ENCODE measurements at regions not wholly inside any gene's neighbourhood (a gene's known extent, or its start where the extent isn't known, plus 50 kb on each side); places are given as distances from the start of the nearest gene placed in this dataset.

GRCh38 chr17:53141280-53141679 lies 681.4 kb upstream of the KIF2B start:
- no peak for TF ChIP-seq RARB (CRISPR knock-in tag; IDR thresholded peaks at IDR 0.05)
- no peak for TF ChIP-seq CREB5 (CRISPR knock-in tag; IDR thresholded peaks at IDR 0.05; ENCODE audit: low read depth)
- no peak for TF ChIP-seq BACH2 (CRISPR knock-in tag; IDR thresholded peaks at IDR 0.05; ENCODE audit: borderline replicate concordance)
- TF ChIP-seq TOX (CRISPR knock-in tag; IDR thresholded peaks at IDR 0.05; ENCODE audit: borderline replicate concordance): no peak
- no peak for TF ChIP-seq ZFP30 (CRISPR knock-in tag; IDR thresholded peaks at IDR 0.05)
- no peak for TF ChIP-seq PATZ1 (CRISPR knock-in tag; IDR thresholded peaks at IDR 0.05; ENCODE audit: borderline replicate concordance)
- TF ChIP-seq SNAI2 (CRISPR knock-in tag; IDR thresholded peaks at IDR 0.05): no peak
- TF ChIP-seq ZNF8 (CRISPR knock-in tag; IDR thresholded peaks at IDR 0.05): no peak
- ATAC-seq: no peak

- no peak for TF ChIP-seq CREB5 (CRISPR knock-in tag; IDR thresholded peaks at IDR 0.05; ENCODE audit: low read depth)
- TF ChIP-seq ISL1 (CRISPR knock-in tag; IDR thresholded peaks at IDR 0.05): peak; percentile 50; the same call in 1 of the 2 replicates
- no peak for ATAC-seq
Measured at GRCh38 chr17:53137869-53138268, 684.9 kb upstream of the KIF2B start.

GRCh38 chr17:53135969-53136368 lies 686.8 kb upstream of the KIF2B start:
- ATAC-seq: peak; percentile 21; the same call in 1 of the 3 replicates
- TF ChIP-seq ISL1 (CRISPR knock-in tag; IDR thresholded peaks at IDR 0.05): peak; percentile 84
- TF ChIP-seq CSDC2 (CRISPR knock-in tag; IDR thresholded peaks at IDR 0.05): peak; percentile 43; the same call in 1 of the 2 replicates
- no peak for TF ChIP-seq TOX (CRISPR knock-in tag; IDR thresholded peaks at IDR 0.05; ENCODE audit: borderline replicate concordance)
- peak; percentile 38; the same call in 1 of the 2 replicates for TF ChIP-seq ZFP3 (CRISPR knock-in tag; IDR thresholded peaks at IDR 0.05)
- TF ChIP-seq ZNF70 (CRISPR knock-in tag; IDR thresholded peaks at IDR 0.05): peak; percentile 44; the same call in 1 of the 2 replicates
- TF ChIP-seq OSR1 (CRISPR knock-in tag; IDR thresholded peaks at IDR 0.05): no peak
- peak; percentile 96 for TF ChIP-seq TCF4 (CRISPR knock-in tag; IDR thresholded peaks at IDR 0.05; ENCODE audit: borderline replicate concordance)
- TF ChIP-seq ZFP30 (CRISPR knock-in tag; IDR thresholded peaks at IDR 0.05): no peak
- peak; percentile 99 for TF ChIP-seq TSHZ2 (CRISPR knock-in tag; IDR thresholded peaks at IDR 0.05)
- TF ChIP-seq ESRRG (CRISPR knock-in tag; IDR thresholded peaks at IDR 0.05): peak; percentile 83; the same call in 1 of the 2 replicates
- 0 out of 2 replicates have a peak, but pooled peaks have one; percentile 37 for TF ChIP-seq PPARA (CRISPR knock-in tag; IDR thresholded peaks at IDR 0.05; ENCODE audit: borderline replicate concordance)
- TF ChIP-seq ARNTL (CRISPR knock-in tag; IDR thresholded peaks at IDR 0.05; ENCODE audit: borderline replicate concordance, low read depth): no peak
- TF ChIP-seq RARB (CRISPR knock-in tag; IDR thresholded peaks at IDR 0.05): no peak
- TF ChIP-seq CSRNP3 (CRISPR knock-in tag; IDR thresholded peaks at IDR 0.05): peak; percentile 54; the same call in 1 of the 2 replicates
- TF ChIP-seq PATZ1 (CRISPR knock-in tag; IDR thresholded peaks at IDR 0.05; ENCODE audit: borderline replicate concordance): no peak
- peak; percentile 27; the same call in 1 of the 2 replicates for TF ChIP-seq CREB5 (CRISPR knock-in tag; IDR thresholded peaks at IDR 0.05; ENCODE audit: low read depth)
- TF ChIP-seq BACH2 (CRISPR knock-in tag; IDR thresholded peaks at IDR 0.05; ENCODE audit: borderline replicate concordance): no peak
- TF ChIP-seq ZC3H10 (CRISPR knock-in tag; IDR thresholded peaks at IDR 0.05): no peak
- peak; percentile 35; the same call in 1 of the 2 replicates for TF ChIP-seq SNAI2 (CRISPR knock-in tag; IDR thresholded peaks at IDR 0.05)
- peak; percentile 85 for TF ChIP-seq GLIS3 (CRISPR knock-in tag; IDR thresholded peaks at IDR 0.05)
- peak; percentile 68 for TF ChIP-seq ZNF8 (CRISPR knock-in tag; IDR thresholded peaks at IDR 0.05)
- TF ChIP-seq ZNF565 (CRISPR knock-in tag; conservative IDR thresholded peaks at IDR 0.05; ENCODE audit: low read depth): no peak
- no peak for TF ChIP-seq POU6F1 (CRISPR knock-in tag; IDR thresholded peaks at IDR 0.05; ENCODE audit: borderline replicate concordance, low read depth)

Data from SK-N-SH treated with all-trans-retinoic acid at 6 μM for 48 hours (cell line).